ENCODE measurements at regions not wholly inside any gene's neighbourhood (a gene's known extent, or its start where the extent isn't known, plus 50 kb on each side); places are given as distances from the start of the nearest gene placed in this dataset.

- TF ChIP-seq POLR2A (IDR thresholded peaks at IDR 0.05; ENCODE audit: low read depth, low read length) (no peak), POLR2AphosphoS5 (IDR thresholded peaks at IDR 0.05; ENCODE audit: low read depth, low read length) (no peak), SPI1 (IDR thresholded peaks at IDR 0.05; ENCODE audit: low read depth, low read length) (no peak), TAF1 (IDR thresholded peaks at IDR 0.05; ENCODE audit: low read depth, low read length) (no peak), PAX5 (IDR thresholded peaks at IDR 0.05; ENCODE audit: insufficient read depth, low read length, severe bottlenecking) (no peak), POU2F2 (IDR thresholded peaks at IDR 0.05; ENCODE audit: low read depth, low read length) (no peak)
These were observed 202.8 kb upstream of the CXCL12 start for GRCh38 chr10:44587488-44588318.

Data from GM12891 (cell line).